ENCODE measurements at regions not wholly inside any gene's neighbourhood (a gene's known extent, or its start where the extent isn't known, plus 50 kb on each side); places are given as distances from the start of the nearest gene placed in this dataset.
"Not testable (repeated sequence)": the region's sequence is repeated elsewhere in the genome, so short reads cannot be mapped to it uniquely, and the experiment has no call there.

GRCh38 chr14:106674509-106675125, 1148.2 kb downstream of the TMEM121 start:
- H3K27ac ChIP-seq (ENCODE audit: low read length); H3K79me2 ChIP-seq (ENCODE audit: low read length); H3K9ac ChIP-seq (ENCODE audit: low read length); ATAC-seq; H3K4me3 ChIP-seq (ENCODE audit: low read length); BruUV-seq (replicated peaks); H3K9me2 ChIP-seq (replicated peaks; ENCODE audit: low read length); H2AFZ ChIP-seq (ENCODE audit: low read length); H3K27me3 ChIP-seq (ENCODE audit: low read length); intact Hi-C loops (cut with micrococcal nuclease); POLR2A ChIA-PET (ENCODE audit: unreplicated experiment); H3K36me3 ChIP-seq (ENCODE audit: low read depth, low read length); H3F3A ChIP-seq (ENCODE audit: low read length, unreplicated experiment); H3K4me1 ChIP-seq (ENCODE audit: insufficient read depth, low read length); H3K4me2 ChIP-seq (ENCODE audit: low read length); DNase-seq; H4K20me1 ChIP-seq (ENCODE audit: low read length); H3K9me3 ChIP-seq (ENCODE audit: low read length); CTCF ChIA-PET: not testable (repeated sequence)

DNA sequence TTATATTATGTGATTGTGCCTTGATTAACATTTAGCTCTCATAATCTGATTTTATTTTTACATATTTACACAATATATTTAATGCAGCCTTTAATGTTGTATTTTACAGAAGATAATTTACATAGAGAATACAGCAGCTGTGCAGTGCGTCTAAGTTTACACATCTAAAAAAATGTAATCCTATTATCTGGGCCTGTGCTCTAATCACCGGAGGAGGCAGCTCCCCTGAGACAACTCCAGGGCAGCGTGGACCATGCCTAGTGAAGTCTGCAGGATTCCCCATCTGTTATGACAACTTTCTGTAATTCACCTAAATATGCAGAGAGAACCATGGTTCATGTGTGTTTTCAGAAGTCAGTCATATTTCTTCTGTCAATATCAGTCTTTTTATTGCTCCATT, 1149.3 kb downstream of the TMEM121 start:
- ATAC-seq; H3K36me3 ChIP-seq (ENCODE audit: low read depth, low read length); CTCF ChIA-PET: not testable (repeated sequence)

GRCh38 chr14:106679776-106680175, 1153.4 kb downstream of the TMEM121 start:
- Histone ChIP-seq H3F3A (ENCODE audit: low read length, unreplicated experiment) (no peaks in the 10 kb centered on the region), H4K20me1 (ENCODE audit: low read length) (no peaks in the 10 kb centered on the region), H3K27ac (ENCODE audit: low read length) (no peak overlapping the region), H3K79me2 (ENCODE audit: low read length) (no peaks in the 10 kb centered on the region), H3K4me1 (ENCODE audit: insufficient read depth, low read length) (no peaks in the 10 kb centered on the region), H3K9ac (ENCODE audit: low read length) (no peak overlapping the region), H2AFZ (ENCODE audit: low read length) (no peak overlapping the region), H3K9me3 (ENCODE audit: low read length) (0 out of 2 replicates have a peak, but pooled peaks cover 3% of the 10 kb centered on the region), H3K4me2 (ENCODE audit: low read length) (no peak overlapping the region), H3K36me3 (ENCODE audit: low read depth, low read length) (no peaks in the 10 kb centered on the region; the same call in 1 of the 2 replicates), H3K27me3 (ENCODE audit: low read length) (no peaks in the 10 kb centered on the region), H3K4me3 (ENCODE audit: low read length) (no peak overlapping the region), H3K9me2 (replicated peaks; ENCODE audit: low read length) (no peaks in the 10 kb centered on the region)
- ATAC-seq = no peak
- intact Hi-C loops (cut with micrococcal nuclease) = no loop called here
- ChIA-PET CTCF (no interaction called here), POLR2A (ENCODE audit: unreplicated experiment) (no interaction called here)
- BruUV-seq (replicated peaks) = no TSS peak
- DNase-seq = no peak
- TF ChIP-seq EZH2phosphoT487 (IDR thresholded peaks at IDR 0.05; ENCODE audit: borderline replicate concordance, low read length) (no peak), CTCF (conservative IDR thresholded peaks at IDR 0.05; ENCODE audit: low read depth, low read length) (no peak), EZH2 (IDR thresholded peaks at IDR 0.05; ENCODE audit: low read length, unreplicated experiment) (no peak)

More for the DNA sequence above, 1149.3 kb downstream of the TMEM121 start:
- H2AFZ ChIP-seq (ENCODE audit: low read length); POLR2A ChIA-PET (ENCODE audit: unreplicated experiment); H4K20me1 ChIP-seq (ENCODE audit: low read length); DNase-seq; H3K27me3 ChIP-seq (ENCODE audit: low read length); H3K4me1 ChIP-seq (ENCODE audit: insufficient read depth, low read length); H3K27ac ChIP-seq (ENCODE audit: low read length); BruUV-seq (replicated peaks); H3K4me3 ChIP-seq (ENCODE audit: low read length); H3K4me2 ChIP-seq (ENCODE audit: low read length); H3F3A ChIP-seq (ENCODE audit: low read length, unreplicated experiment); H3K9me2 ChIP-seq (replicated peaks; ENCODE audit: low read length); H3K79me2 ChIP-seq (ENCODE audit: low read length); H3K9me3 ChIP-seq (ENCODE audit: low read length); intact Hi-C loops (cut with micrococcal nuclease); H3K9ac ChIP-seq (ENCODE audit: low read length): not testable (repeated sequence)

DNA sequence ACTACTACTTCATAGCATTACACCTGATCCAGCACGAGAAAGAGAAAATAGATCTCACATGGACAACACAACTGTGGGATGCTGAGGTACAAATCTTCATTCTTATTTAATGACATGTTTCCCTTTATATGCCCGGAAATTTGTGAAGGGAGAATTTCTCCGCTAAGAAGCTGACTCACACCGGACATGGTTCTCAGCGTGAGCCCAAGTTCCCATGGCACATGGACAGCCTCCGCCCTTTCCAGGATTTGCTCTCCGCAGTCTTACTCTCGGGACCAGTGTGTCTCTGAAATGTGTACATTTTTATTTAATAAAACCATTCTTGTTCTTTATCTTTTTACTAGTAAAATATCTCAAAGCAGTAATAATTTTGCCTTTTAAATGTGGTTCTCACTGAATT, 1154.8 kb downstream of the TMEM121 start:
- no peaks in the 10 kb centered on the region for H3K4me1 ChIP-seq (ENCODE audit: insufficient read depth, low read length)
- no peaks in the 10 kb centered on the region for H3F3A ChIP-seq (ENCODE audit: low read length, unreplicated experiment)
- POLR2A ChIA-PET (ENCODE audit: unreplicated experiment) = no interaction called here
- H2AFZ ChIP-seq (ENCODE audit: low read length) = no peak overlapping the region
- no TSS peak for BruUV-seq (replicated peaks)
- no peak overlapping the region for H3K4me3 ChIP-seq (ENCODE audit: low read length)
- H3K4me2 ChIP-seq (ENCODE audit: low read length) = no peak overlapping the region
- no peaks in the 10 kb centered on the region for H3K27me3 ChIP-seq (ENCODE audit: low read length)
- no peaks in the 10 kb centered on the region for H4K20me1 ChIP-seq (ENCODE audit: low read length)
- CTCF ChIA-PET = no interaction called here
- H3K9me3 ChIP-seq (ENCODE audit: low read length) = 0 out of 2 replicates have a peak, but pooled peaks cover 3% of the 10 kb centered on the region
- H3K9me2 ChIP-seq (replicated peaks; ENCODE audit: low read length) = no peaks in the 10 kb centered on the region
- H3K27ac ChIP-seq (ENCODE audit: low read length) = no peak overlapping the region
- no peaks in the 10 kb centered on the region; the same call in 1 of the 2 replicates for H3K36me3 ChIP-seq (ENCODE audit: low read depth, low read length)
- no peak overlapping the region for H3K9ac ChIP-seq (ENCODE audit: low read length)
- ATAC-seq = no peak
- TF ChIP-seq EZH2 (IDR thresholded peaks at IDR 0.05; ENCODE audit: low read length, unreplicated experiment) = no peak
- TF ChIP-seq CTCF (conservative IDR thresholded peaks at IDR 0.05; ENCODE audit: low read depth, low read length) = no peak
- no peak for TF ChIP-seq EZH2phosphoT487 (IDR thresholded peaks at IDR 0.05; ENCODE audit: borderline replicate concordance, low read length)
- intact Hi-C loops (cut with micrococcal nuclease) = no loop called here
- no peaks in the 10 kb centered on the region for H3K79me2 ChIP-seq (ENCODE audit: low read length)
- no peak for DNase-seq
